Stimulated activated CD4-positive, alpha-beta T cell treated with anti-CD3 and anti-CD28 coated beads, Interleukin-2, amount 100 ng/mL, for 24 hours (primary cell): ENCODE measurements at regions not wholly inside any gene's neighbourhood (a gene's known extent, or its start where the extent isn't known, plus 50 kb on each side); places are given as distances from the start of the nearest gene placed in this dataset.
"Not testable (repeated sequence)": the region's sequence is repeated elsewhere in the genome, so short reads cannot be mapped to it uniquely, and the experiment has no call there.

Experiments used
- DNase-seq, 2 donors: peaks; one replicate each; pipeline ENCODE4 v3.0.0-alpha.2; 2020

GRCh38 chr13:90027409-90027808 is 1320.1 kb upstream of the MIR17HG start:
- no peak for DNase-seq

DNA sequence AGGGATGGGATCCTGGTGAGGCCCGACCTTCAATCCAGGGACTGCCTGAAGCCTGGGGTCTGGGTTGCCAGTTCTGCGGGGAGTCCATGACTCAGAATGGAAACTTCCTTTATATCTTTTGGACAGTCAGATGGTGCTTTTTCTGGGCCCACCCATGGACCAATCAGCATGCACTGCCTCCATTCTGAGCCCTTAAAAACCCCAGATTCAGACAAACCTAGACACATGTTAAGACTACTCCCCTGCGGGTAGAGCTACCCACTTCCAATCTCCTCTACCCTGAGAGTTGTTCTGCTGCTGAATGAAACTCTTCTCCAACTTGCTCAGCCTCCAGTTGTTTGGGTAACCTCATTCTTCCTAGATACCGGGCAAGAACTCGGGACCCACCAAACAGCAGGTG is 1315.2 kb upstream of the MIR17HG start:
- no peak for DNase-seq

DNA sequence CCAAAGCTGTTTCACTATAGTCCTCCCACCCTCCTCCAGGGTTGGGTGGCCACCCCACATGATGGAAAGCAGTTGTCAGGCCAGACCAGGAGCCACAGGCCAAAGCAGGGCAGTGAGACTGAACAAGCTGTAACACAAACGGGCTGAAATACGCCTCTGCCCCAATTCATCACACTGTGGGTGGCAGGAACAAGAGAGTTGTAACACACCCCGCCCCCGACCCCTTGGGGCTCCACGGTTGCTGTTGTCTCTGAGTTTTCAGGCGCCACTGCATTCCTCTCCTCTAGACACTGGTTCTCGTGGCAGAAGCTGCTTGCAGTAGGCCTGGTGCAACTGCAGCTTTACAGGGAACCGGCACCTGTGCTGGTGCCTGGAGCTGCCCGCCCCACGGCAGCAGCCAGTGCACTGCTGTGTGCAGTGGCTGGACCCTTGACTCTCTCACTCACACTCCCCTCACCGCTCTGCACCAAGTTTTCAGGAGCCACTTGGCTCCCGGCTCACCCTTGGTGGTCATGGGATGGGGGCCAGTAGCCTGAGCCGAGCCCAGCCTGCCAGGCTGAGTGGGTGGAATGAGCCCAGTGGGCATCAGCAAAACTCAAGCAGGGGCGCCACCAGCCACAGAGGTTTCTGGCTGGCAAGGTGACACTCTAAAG is 1314.5 kb upstream of the MIR17HG start:
- DNase-seq: no peak

DNA sequence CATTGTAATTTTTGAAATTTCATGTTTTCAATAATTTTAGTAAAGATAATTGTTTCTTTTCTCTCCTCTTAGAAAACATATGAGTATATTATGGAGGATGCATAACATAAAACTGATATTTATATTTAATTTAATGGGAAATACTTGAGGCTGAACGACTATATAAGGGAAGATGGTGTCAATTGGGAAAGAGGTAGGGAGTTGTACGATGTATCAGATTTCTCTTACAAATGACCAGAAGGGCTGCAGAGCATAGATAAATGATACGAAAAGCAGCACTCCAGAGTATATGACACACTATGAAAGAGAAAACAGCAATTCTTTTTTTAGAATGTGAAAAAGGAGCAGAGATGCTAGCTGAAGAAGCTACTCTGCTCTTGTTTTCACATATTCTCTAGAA is 1308.0 kb upstream of the MIR17HG start:
- no peak for DNase-seq

DNA sequence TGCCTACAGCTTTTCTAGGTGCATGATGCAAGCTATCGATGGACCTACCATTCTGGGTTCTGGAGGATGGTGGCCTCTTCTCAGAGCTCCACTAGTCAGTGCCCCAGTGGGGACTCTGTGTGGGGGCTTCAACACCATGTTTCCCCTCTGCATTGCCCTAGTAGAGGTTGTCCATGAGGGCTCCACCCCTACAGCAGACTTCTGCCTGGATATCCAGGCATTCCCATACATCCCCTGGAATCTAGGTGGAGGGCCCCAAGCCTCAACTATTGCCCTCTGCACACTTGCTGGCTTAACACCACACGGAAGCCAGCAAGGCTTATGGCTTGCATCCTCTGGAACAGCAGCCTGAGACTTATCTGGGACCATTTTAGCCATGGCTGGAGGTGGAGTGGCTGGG is 1299.9 kb upstream of the MIR17HG start:
- DNase-seq: no peak

DNA sequence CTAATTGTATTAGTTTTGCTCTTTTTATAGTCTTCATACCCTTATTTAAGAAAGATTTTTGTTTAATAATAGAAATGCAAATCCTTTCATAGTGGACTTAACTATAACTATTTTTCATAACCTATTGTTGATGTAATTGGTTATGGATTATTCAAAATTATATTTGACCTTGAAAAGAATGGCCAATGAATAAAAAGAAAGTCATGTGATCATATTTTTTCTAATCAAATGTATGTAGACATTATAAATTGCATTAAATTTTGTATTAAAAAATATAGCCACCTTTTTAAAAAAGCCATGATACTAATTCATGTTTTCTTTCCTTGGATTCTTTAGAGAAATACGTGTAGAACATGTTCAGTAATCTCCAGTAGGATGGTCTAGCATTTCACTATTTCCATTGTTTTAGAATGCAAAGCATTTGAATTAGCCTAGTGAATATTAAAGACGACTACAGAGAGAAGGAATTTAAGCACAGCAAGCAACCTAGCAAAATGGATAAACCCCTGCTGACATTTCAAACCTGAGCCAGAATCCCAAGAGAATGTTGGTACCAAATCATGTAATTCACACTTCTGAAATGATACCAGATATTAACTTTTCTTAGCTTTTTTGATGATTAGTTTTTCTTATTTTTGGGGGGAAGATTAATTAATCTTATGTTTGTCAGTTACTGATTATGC is 1297.4 kb upstream of the MIR17HG start:
- no peak for DNase-seq

GRCh38 chr13:90055121-90055520 is 1292.4 kb upstream of the MIR17HG start:
- DNase-seq: no peak

DNA sequence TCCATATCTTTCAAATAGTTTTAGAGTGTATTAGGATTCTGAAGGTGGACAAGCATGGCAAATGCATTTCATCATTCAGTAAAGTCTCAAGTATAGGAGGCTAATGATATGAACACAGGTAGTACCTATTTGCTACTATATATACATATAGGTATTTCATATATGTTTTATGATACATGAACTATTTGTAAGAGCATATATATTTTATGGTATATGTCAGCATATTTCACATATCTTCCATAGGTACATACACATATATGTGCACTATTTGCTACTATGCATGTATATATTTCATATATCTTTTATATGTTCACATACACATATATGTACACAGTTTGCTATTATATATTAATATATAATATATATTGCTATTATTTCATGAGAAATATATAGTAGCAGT is 1291.7 kb upstream of the MIR17HG start:
- DNase-seq: no peak

DNA sequence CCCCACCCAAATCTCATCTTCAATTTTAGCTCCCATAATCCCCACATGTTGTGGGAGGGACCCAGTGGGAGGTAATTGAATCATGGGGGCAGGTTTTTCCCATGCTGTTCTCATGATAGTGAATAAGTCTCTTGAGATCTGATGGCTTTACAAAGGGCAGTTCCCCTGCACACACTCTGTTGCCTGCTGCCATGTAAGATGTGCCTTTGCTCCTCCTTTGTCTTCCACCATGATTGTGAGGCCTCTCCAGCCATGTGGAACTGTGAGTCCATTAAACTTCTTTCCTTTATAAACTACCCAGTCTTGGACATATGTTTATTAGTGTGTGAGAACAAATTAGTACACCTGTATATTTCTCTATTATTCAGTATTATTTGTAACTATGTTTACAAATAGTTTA is 1283.3 kb upstream of the MIR17HG start:
- DNase-seq: not testable (repeated sequence)

DNA sequence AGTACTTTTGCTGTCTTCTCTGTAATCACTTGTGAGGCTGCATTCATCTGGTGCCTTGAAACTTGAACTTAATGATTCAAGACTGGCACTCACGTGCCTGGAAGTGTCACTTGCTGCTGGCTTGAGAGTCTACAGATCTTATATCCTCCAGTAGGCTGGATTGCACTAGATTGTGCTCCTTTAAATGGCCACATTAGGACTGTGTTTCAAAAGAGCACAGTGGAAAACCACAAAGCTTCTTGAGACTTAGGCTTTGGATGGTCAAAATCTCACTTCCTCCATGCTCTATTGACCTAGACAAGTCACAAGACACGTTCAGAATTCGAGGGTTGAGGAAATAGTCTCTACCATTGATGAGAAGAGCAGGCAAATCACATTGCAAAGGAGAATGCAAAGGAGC is 1278.8 kb upstream of the MIR17HG start:
- DNase-seq: no peak

DNA sequence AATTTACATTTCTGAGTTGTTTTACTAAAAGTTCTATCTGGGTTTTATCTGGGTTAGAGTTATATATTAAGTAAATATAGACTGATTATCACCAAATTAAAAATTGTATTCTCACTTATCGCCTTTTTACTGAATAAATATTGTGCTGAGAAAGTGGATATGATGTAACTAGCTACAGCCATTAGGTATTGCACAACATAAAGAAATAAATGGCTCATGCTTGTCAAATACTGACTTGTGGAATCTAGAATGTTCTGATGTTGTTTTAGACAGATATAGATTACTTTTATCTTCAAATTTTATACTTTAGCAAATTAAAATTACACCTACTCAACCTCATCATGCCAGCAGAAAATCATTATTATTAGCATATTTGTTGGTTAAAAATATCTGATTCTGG is 1277.1 kb upstream of the MIR17HG start:
- no peak for DNase-seq

DNA sequence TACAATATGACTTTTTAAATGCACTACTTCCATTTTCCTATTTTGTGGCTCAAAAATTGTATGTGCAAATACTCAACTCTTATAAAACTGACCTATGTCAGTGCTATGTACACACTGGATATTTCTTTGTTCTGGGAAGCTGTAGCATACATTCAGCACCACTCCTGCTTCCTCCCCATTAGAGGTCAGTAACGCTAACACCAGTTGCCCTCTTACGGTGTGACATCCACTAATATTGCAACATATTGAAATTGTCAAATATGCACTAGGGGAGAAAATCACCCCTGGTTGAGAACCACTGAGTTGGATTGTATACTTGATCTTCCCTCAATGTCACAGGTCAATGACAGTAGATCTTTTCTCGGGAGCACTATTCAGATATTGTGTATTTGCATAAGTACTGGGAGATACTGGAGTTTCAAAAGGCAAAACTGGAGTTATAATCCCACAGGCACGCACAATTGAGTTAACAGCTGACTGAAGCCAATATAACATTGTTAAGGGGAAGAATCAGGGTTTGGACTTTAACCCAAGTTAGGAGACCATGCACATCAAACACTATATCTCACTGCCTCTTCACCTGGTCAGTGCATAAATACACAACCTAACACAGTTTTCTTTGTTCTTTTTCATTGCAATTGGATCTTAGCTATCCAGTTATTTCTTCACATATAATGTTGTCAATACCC is 1276.5 kb upstream of the MIR17HG start:
- DNase-seq: no peak

- no peak for DNase-seq
Observed at GRCh38 chr13:90084684-90085290, 1262.7 kb upstream of the MIR17HG start.

GRCh38 chr13:90089051-90089450 is 1258.4 kb upstream of the MIR17HG start:
- DNase-seq: no peak

DNA sequence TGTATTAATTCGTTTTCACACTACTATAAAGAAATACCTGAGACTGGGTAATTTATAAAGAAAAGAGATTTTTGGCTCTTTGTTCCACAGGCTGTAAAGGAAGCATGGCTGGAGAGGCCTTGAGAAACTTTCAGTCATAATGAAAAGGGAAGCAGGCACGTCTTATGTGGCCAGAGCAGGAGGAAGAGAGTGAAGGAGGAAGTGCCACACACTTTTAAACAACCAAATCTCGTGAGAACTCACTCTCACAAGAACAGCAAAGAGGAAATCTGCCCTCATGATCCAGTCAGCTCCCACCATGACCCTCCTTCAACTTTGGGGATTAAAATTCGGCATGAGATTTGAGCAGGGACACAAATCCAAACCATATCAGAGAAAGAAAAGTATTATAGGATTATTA is 1255.9 kb upstream of the MIR17HG start:
- DNase-seq: no peak

DNA sequence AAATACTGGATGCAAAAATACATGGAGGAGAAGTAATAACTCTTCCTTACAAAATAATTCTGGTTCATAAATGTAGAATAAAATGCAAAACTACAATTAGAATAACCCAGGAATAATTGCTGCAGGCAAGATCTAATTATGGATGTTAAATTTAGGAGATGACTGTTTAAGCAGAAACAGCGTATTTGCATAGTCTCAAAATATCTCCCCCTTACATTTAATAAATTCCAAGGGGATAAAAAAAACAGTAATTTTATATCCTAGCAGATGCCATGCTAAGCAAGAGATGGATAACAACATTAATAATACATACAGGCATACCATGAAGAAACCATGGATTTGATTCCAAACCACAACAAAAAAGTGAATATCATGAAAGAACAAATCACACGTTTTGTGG is 1253.1 kb upstream of the MIR17HG start:
- no peak for DNase-seq

- no peak for DNase-seq
Observed at GRCh38 chr13:90098577-90098976, 1248.9 kb upstream of the MIR17HG start.

DNA sequence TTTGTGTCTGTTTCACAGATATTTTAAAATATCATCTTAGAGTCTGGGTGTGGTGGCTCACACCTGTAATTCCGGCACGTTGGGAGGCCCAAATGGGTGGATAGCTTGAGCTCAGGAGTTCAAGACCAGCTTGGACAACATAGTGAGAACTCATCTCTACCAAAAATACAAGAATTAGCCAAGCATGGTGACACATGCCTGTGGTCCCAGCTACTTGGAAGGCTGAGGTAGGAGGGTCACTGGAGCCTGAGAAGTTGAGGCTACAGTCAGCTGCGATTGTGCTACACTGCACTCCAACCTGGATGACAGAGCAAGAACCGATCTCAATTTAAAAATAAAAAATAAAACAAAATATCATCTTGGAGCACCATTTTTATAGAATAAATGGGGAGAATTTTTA is 1247.6 kb upstream of the MIR17HG start:
- no peak for DNase-seq

DNA sequence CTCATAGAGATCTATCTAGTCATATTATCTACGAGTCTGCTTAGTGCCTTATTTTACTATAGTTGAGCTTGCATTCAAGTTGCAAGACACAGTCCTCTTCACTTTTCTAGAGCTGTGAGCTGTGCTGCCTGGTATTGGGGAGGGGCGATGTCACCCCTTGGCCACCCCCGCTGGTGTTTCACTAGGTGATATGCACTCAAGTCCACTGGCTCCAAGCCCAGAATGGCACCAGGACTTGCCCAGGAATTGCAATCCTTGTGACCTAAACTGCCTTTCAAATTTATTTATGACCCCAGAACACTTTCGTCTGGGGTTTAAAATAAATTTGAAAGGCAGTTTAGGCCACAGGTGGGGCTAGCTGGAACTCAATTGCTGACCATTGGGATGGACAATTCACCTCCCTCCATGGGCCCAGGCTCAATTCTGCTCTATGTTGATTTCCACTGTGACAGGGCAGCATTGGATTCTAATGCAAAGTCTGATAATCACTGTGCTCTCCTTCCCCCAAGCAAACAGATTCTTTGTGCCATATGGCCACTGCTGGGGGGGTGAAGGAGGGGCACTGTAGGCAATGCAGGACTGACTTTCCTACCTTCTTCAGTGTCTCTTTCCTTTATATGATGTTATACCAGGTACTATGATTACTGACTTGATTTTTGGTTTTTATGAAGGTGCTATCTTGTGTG is 1244.2 kb upstream of the MIR17HG start:
- DNase-seq: no peak

DNA sequence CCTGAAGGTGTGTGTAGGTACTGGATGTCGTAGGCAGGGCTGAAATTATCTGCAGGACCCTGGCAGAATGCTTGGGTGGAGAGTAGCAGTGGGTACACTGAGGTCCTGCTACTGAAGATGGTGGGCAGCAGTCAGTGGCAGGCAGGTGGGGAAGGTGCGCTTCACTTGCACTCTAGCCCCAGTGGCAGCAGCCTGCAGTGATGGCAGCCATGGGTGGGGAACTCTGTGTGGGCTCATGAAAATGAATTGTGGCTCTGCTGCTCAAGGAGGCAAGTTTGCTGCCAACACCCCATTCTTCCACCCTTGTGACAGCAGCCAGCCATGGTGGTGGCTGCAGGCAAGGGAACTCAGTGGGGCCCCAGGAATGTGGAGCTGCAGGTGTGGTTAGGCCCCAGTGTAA is 1242.7 kb upstream of the MIR17HG start:
- no peak for DNase-seq

DNA sequence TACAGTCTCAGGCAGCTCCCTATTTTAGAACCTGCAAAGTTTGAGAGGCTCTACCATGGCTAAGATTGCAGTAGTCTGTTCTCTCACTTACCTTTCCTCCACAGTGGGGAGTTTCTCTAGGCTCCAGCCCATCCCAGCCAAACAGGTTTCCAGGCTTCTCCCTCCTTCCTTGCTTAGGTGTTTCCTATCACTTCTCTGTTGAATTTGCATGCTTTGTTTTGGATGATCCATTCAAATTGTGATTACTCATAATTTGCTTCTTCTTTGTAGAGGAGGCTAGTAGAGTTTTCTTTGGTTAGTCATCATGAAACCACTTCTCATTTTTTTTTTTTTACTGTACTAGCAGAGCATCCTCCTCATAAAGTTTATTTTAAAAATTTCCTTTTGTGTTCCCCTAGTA is 1242.2 kb upstream of the MIR17HG start:
- DNase-seq: no peak

DNA sequence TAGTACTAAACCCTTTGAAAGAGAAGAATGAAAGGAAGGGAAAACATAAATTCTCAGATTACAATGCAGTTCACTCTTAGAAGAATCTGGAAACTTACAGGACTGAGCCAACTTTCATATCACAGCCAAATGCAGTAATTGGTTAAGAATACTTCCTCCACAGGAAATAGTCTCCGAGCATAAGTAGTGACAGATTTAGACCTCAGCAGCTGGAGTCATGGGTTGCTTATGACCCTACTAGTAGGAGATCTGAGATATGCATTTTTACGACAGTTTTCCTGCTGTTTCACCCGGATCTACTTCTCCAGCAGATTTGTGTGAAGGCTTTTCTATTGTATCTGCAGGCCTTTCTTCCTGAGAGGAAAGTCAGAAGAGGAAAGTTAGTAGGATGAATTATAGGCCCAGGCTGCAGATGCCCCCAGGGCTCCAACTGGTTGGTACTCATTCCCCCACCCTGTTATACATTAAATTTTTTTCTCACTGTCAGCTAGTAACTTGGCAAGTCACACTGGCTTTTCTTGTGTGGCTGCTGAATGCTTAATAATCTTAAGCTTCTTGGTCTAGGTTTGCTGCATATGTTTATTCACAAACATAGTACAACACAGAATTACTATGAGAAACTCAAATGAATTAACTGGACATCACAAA is 1241.5 kb upstream of the MIR17HG start:
- no peak for DNase-seq

DNA sequence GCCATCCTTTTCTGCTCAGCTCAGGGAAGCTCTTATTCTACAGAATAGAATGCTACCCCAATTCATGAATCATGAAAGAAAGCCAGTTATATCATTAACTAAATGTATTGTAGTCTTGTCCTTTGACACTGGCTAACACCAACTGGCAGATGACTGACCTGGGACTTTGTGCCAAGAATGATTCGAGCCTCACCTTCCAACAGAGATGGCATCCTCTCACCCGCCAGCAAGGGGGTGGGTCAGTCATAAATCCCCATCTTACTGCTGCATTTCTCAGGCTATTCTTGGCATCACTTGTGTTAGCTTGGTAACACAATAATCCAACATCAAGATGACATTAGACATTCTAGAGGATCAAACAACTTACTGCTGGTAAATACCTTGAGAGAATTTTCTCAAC is 1239.8 kb upstream of the MIR17HG start:
- no peak for DNase-seq
